Astrocyte (in vitro differentiated cells and primary cell): ENCODE measurements at regions not wholly inside any gene's neighbourhood (a gene's known extent, or its start where the extent isn't known, plus 50 kb on each side); places are given as distances from the start of the nearest gene placed in this dataset.
A peak's percentile ranks its signal among the peaks of the same experiment; 100 is the strongest.

Experiments
- DNase-seq: peaks from one replicate; pipeline ENCODE4 v3.0.0-alpha.2; 2010; ENCODE audit warnings: low read depth
- FAIRE-seq: peaks from 2 replicates; lab custom pipeline; 2011; peaks lifted over from hg19 to GRCh38; lab: Jason Lieb, UNC
- H2AFZ ChIP-seq: 2 replicates; pipeline ENCODE4 v1.6.0; 2012; ENCODE audit warnings: low read depth, low read length, inconsistent platforms
- H3K27ac ChIP-seq: 2 replicates; pipeline ENCODE4 v1.5.1; 2011; ENCODE audit warnings: low read depth, low read length, inconsistent platforms
- H3K27me3 ChIP-seq: 2 replicates; pipeline ENCODE4 v1.6.0; 2011; ENCODE audit warnings: low read length, inconsistent platforms; ENCODE audit not compliant: insufficient read depth
- H3K36me3 ChIP-seq: 2 replicates; pipeline ENCODE4 v1.5.1; 2011; ENCODE audit warnings: low read length, inconsistent platforms; ENCODE audit not compliant: insufficient read depth
- H3K4me1 ChIP-seq: 2 replicates; pipeline ENCODE4 v1.5.1; 2011; ENCODE audit warnings: low read length, inconsistent platforms; ENCODE audit not compliant: insufficient read depth
- H3K4me2 ChIP-seq: 2 replicates; pipeline ENCODE4 v1.6.0; 2012; ENCODE audit warnings: low read length, inconsistent platforms
- H3K4me3 ChIP-seq: 2 replicates; pipeline ENCODE4 v1.5.1; 2011; ENCODE audit warnings: low read depth, mild to moderate bottlenecking, low read length, inconsistent platforms; ENCODE audit not compliant: insufficient read depth
- H3K79me2 ChIP-seq: 2 replicates; pipeline ENCODE4 v1.6.0; 2012; ENCODE audit warnings: mild to moderate bottlenecking, low read length, inconsistent platforms; ENCODE audit not compliant: insufficient read depth
- H3K9ac ChIP-seq: 2 replicates; pipeline ENCODE4 v1.6.0; 2012; ENCODE audit warnings: mild to moderate bottlenecking, low read length, inconsistent platforms
- H3K9me3 ChIP-seq: 2 replicates; pipeline ENCODE4 v1.5.1; 2012; ENCODE audit warnings: low read depth, mild to moderate bottlenecking, low read length, inconsistent platforms; ENCODE audit not compliant: insufficient read depth
- H4K20me1 ChIP-seq: 2 replicates; pipeline ENCODE4 v1.6.0; 2012; ENCODE audit warnings: low read length, inconsistent platforms; ENCODE audit not compliant: insufficient read depth
- H3K27ac Mint-ChIP-seq: one replicate; pipeline ENCODE4 v1.8.0; 2021; ENCODE audit warnings: mild to moderate bottlenecking, mixed read lengths; ENCODE audit not compliant: unreplicated experiment
- H3K27me3 Mint-ChIP-seq: one replicate; pipeline ENCODE4 v1.8.0; 2021; ENCODE audit warnings: low read depth, mixed read lengths; ENCODE audit not compliant: unreplicated experiment
- H3K36me3 Mint-ChIP-seq: one replicate; pipeline ENCODE4 v1.8.0; 2021; ENCODE audit warnings: low read depth, mixed read lengths; ENCODE audit not compliant: unreplicated experiment
- H3K4me1 Mint-ChIP-seq: one replicate; pipeline ENCODE4 v1.8.0; 2021; ENCODE audit warnings: low read depth, mixed read lengths; ENCODE audit not compliant: unreplicated experiment
- H3K4me3 Mint-ChIP-seq: one replicate; pipeline ENCODE4 v1.8.0; 2021; ENCODE audit warnings: mild to moderate bottlenecking, moderate library complexity, mixed read lengths; ENCODE audit not compliant: unreplicated experiment
- H3K9me3 Mint-ChIP-seq: one replicate; pipeline ENCODE4 v1.8.0; 2021; ENCODE audit warnings: mild to moderate bottlenecking, mixed read lengths; ENCODE audit not compliant: unreplicated experiment
- CTCF ChIP-seq: IDR thresholded peaks from 2 replicates; pipeline ENCODE4 v1.5.1; 2011; ENCODE audit warnings: low read depth, mild to moderate bottlenecking, inconsistent platforms, low read length, moderate library complexity; ENCODE audit not compliant: insufficient read depth
- EZH2 ChIP-seq: IDR thresholded peaks from 2 replicates; pipeline ENCODE4 v1.6.1; 2012; ENCODE audit warnings: mild to moderate bottlenecking, low read length, inconsistent platforms; ENCODE audit not compliant: insufficient read depth

- peaks cover 6% of the 10 kb centered on the region for H3K9me3 Mint-ChIP-seq
- no peak overlapping the region for H3K27ac Mint-ChIP-seq
- no peaks in the 10 kb centered on the region for H3K4me1 ChIP-seq
- H3K4me3 ChIP-seq = no peak overlapping the region
- no peaks in the 10 kb centered on the region for H3K9me3 ChIP-seq
- H3K4me1 Mint-ChIP-seq = peaks cover 8% of the 10 kb centered on the region
- H2AFZ ChIP-seq = no peak overlapping the region
- no peak overlapping the region for H3K27ac ChIP-seq
- H3K36me3 Mint-ChIP-seq = no peaks in the 10 kb centered on the region
- no peak for TF ChIP-seq CTCF
- TF ChIP-seq EZH2 = no peak
- DNase-seq = no peak
- no peaks in the 10 kb centered on the region for H3K27me3 Mint-ChIP-seq
- H3K4me3 Mint-ChIP-seq = no peak overlapping the region
- no peaks in the 10 kb centered on the region for H4K20me1 ChIP-seq
- no peak for FAIRE-seq
- H3K36me3 ChIP-seq = no peaks in the 10 kb centered on the region
- no peak overlapping the region for H3K4me2 ChIP-seq
- H3K27me3 ChIP-seq = no peaks in the 10 kb centered on the region
- H3K79me2 ChIP-seq = no peaks in the 10 kb centered on the region
- no peak overlapping the region for H3K9ac ChIP-seq
These were observed 398.9 kb downstream of the TRIB2 start for GRCh38 chr2:13115643-13116042.

- Histone ChIP-seq H3K4me2 (no peak overlapping the region), H3K36me3 (no peaks in the 10 kb centered on the region), H3K27ac (no peak overlapping the region), H3K27me3 (no peaks in the 10 kb centered on the region), H4K20me1 (no peaks in the 10 kb centered on the region), H3K4me3 (no peak overlapping the region), H3K79me2 (no peaks in the 10 kb centered on the region), H3K9me3 (no peaks in the 10 kb centered on the region), H3K9ac (no peak overlapping the region), H2AFZ (peak overlapping the region; percentile 34), H3K4me1 (no peaks in the 10 kb centered on the region)
- Mint-ChIP-seq H3K36me3 (no peaks in the 10 kb centered on the region), H3K4me3 (no peak overlapping the region), H3K27ac (no peak overlapping the region), H3K27me3 (no peaks in the 10 kb centered on the region), H3K4me1 (no peaks in the 10 kb centered on the region), H3K9me3 (no peaks in the 10 kb centered on the region)
- FAIRE-seq = no peak
- no peak for DNase-seq
- TF ChIP-seq EZH2 = no peak
- no peak for TF ChIP-seq CTCF
These were observed 404.4 kb downstream of the TRIB2 start for GRCh38 chr2:13121096-13121495.

GRCh38 chr2:13128139-13128538 lies 411.4 kb downstream of the TRIB2 start:
- H3K4me1 Mint-ChIP-seq = no peaks in the 10 kb centered on the region
- H3K4me3 Mint-ChIP-seq = no peak overlapping the region
- no peaks in the 10 kb centered on the region for H4K20me1 ChIP-seq
- no peaks in the 10 kb centered on the region for H3K9me3 Mint-ChIP-seq
- no peaks in the 10 kb centered on the region for H3K79me2 ChIP-seq
- H3K27me3 Mint-ChIP-seq = peaks cover 2% of the 10 kb centered on the region
- H3K27ac ChIP-seq = no peak overlapping the region
- DNase-seq (no peak), FAIRE-seq (no peak)
- no peak overlapping the region for H3K27ac Mint-ChIP-seq
- H3K36me3 ChIP-seq = no peaks in the 10 kb centered on the region
- H3K27me3 ChIP-seq = no peaks in the 10 kb centered on the region
- H2AFZ ChIP-seq = no peak overlapping the region
- H3K4me2 ChIP-seq = no peak overlapping the region
- H3K9me3 ChIP-seq = no peaks in the 10 kb centered on the region
- no peaks in the 10 kb centered on the region for H3K4me1 ChIP-seq
- no peak overlapping the region for H3K9ac ChIP-seq
- no peak overlapping the region for H3K4me3 ChIP-seq
- no peak for TF ChIP-seq EZH2
- TF ChIP-seq CTCF = no peak
- H3K36me3 Mint-ChIP-seq = no peaks in the 10 kb centered on the region
